ENCODE measurements at regions not wholly inside any gene's neighbourhood (a gene's known extent, or its start where the extent isn't known, plus 50 kb on each side); places are given as distances from the start of the nearest gene placed in this dataset.
"Not testable (repeated sequence)": the region's sequence is repeated elsewhere in the genome, so short reads cannot be mapped to it uniquely, and the experiment has no call there.

GRCh38 chr5:120152931-120153330, 311.2 kb upstream of the PRR16 start:
- no peak for DNase-seq

DNA sequence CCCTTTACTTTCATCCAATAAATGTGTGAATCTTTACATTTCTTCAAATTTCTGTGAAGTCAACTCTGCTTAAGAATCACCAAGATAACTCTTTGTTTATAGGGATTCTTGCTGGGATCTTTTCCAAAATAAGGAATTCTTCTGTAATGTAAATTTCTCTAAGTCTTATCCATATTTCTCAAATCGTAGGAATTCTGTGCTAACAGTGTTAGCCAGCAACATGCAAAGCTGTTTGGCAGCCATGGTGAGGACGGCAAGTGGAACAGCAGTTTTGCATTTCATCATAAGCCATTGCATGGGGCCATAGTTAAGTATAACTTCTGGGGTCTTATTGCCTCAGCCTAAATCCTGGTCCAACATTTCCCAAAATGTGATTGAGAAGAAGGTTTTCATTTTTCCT, 310.5 kb upstream of the PRR16 start:
- DNase-seq: no peak

- DNase-seq: no peak
These were observed 308.2 kb upstream of the PRR16 start for GRCh38 chr5:120155873-120156272.

DNA sequence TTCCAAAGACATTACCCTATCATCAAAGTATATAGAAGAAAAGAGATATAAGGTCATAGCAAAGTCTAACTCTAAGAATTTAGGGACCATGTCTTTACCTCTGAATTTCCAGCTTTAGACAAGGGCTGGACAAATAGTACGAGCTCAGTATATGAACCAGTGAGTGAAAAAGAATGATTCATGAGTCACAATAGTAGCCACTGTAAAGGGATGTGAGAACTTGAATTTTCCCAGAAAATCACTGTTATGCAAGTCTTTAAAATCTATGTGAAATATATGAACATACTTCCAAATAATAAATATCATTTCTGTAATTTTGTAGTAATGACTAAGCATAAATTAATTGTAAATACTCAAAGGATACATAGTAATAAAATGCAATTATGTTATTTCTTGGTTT, 305.9 kb upstream of the PRR16 start:
- no peak for DNase-seq

DNA sequence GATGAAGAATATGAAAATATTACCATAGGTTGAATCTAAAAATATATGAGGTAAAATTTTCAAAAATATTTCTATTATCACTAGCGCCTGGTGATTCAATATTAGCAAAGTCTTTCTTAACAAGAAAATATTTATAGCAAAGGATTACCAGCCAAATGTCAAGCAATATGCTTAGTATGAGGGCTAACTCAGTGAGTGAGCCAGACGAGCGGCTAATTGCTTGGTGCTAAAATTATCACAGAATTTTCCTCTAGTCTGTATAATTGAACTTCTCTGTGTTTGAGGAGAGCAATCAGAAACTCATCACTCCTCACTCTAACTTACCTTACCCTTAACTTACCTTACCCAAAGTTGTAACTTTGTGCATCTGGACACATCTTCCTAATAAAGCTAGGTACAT, 304.9 kb upstream of the PRR16 start:
- DNase-seq: no peak

- peak; percentile 78 for DNase-seq
These were observed 303.8 kb upstream of the PRR16 start for GRCh38 chr5:120160124-120160895.

- peak; percentile 29 for DNase-seq
These were observed 301.8 kb upstream of the PRR16 start for GRCh38 chr5:120162321-120162720.

DNA sequence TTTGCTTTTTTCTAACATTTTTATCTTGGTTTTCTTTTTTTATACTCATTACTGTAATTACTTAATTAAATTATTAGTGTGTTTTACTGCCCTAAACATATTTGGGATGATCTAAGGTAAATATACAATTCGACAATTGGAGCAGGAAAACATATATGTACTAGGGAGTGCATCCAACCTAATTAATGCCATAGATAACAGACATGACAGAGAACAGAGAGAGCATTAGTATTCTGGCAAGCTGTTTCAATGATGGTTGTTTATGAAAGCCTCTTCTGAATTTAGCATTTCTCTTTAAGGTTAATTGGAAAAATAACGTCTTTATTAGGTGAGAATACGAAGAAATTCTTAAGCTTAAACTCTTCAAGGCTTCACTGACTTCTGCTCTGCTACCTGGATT, 300.1 kb upstream of the PRR16 start:
- no peak for DNase-seq

DNA sequence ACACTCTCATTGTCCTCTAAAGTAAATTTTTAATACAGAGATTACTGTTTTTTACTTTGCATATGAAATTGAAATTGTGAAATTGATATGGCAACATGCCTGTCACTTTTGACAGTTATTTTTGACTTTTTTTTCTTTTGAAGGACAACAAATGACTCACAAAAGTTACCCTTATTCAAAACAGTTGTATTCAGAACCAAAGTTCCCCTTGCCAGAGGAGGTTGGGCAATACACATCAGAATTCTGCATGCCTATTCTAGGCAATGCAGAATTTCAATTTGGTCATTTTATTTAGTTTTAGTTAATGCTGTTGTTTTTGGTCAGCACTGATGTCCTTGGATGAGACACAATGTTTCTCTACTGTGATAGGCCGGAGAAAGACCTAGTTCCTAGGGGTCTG, 299.1 kb upstream of the PRR16 start:
- DNase-seq: no peak

- no peak for DNase-seq
These were observed 291.0 kb upstream of the PRR16 start for GRCh38 chr5:120173125-120173524.

DNA sequence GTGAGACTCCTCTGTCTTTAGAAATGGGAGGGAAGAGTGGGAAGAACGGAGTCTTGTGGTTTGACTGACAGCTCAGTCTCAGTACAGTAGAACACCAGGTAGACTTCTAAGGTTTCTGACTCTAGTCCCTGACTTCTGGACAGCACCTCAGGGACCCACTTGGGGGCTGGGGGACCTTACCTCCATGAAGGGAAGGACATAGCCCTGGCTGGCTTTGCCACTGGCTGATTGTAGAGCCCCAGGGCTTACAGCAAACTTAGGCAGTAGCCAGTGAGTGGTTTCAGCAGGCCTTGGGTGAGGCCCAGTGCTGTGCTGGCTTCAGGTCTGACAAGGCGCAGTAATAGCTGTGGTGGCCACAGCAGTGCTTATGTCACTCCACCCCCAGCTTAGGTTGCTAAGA, 290.0 kb upstream of the PRR16 start:
- no peak for DNase-seq

- not testable (repeated sequence) for DNase-seq
These were observed 282.9 kb upstream of the PRR16 start for GRCh38 chr5:120181238-120181637.

DNA sequence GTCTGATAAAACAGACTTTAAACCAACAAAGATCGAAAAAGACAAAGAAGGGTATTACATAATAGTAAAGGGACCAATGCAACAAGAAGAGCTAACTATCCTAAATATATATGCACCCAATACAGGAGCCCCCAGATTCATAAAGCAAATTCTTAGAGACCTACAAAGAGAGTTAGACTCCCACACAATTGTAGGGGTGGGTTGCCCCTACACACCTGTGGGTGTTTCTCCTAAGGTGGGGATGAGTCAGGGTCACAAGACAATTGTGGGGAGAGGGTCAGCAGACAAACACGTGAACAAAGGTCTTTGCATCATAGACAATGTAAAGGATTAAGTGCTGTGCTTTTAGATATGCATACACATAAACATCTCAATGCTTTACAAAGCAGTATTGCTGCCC, 269.4 kb upstream of the PRR16 start:
- DNase-seq: not testable (repeated sequence)

GRCh38 chr5:120199559-120199958, 264.5 kb upstream of the PRR16 start:
- DNase-seq: no peak

DNA sequence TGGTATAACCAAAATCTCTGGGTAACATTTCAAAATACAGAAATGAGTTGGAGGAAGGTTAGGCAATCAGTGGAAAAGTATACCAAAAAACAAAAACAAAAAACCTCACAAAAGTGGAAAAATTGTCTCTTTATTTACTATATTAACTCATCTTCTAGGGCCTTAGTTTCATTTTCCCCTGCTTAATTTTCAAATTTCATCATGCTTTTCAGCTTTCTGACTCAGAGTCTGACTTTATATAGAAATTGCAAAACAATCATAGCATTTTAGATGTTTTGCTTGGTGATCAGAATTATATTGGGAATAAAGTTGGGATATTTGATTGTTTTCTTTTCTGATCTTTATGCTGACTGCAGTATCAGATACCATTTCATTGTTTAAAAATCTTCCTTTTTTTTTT, 257.0 kb upstream of the PRR16 start:
- peak; percentile 9 for DNase-seq

- DNase-seq: no peak
These were observed 247.1 kb upstream of the PRR16 start for GRCh38 chr5:120217001-120217400.

GRCh38 chr5:120219988-120220387, 244.1 kb upstream of the PRR16 start:
- no peak for DNase-seq

DNA sequence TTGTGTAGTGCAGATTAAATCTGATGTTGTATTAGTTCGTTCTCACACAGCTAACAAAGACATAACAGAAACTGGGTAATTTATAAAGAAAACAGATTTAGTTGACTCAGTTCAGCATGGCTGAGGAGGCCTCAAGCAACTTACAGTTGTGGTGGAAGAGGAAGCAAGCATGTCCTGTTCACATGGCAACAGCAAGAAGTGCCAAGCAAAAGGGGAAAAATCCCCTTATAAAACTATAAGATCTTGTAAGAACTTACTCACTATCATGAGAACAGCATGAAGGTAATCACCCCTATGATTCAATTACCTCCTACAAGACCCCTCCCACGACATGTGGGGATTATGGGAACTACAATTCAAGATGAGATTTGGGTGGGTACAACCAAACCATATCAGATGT, 238.6 kb upstream of the PRR16 start:
- DNase-seq: no peak

DNA sequence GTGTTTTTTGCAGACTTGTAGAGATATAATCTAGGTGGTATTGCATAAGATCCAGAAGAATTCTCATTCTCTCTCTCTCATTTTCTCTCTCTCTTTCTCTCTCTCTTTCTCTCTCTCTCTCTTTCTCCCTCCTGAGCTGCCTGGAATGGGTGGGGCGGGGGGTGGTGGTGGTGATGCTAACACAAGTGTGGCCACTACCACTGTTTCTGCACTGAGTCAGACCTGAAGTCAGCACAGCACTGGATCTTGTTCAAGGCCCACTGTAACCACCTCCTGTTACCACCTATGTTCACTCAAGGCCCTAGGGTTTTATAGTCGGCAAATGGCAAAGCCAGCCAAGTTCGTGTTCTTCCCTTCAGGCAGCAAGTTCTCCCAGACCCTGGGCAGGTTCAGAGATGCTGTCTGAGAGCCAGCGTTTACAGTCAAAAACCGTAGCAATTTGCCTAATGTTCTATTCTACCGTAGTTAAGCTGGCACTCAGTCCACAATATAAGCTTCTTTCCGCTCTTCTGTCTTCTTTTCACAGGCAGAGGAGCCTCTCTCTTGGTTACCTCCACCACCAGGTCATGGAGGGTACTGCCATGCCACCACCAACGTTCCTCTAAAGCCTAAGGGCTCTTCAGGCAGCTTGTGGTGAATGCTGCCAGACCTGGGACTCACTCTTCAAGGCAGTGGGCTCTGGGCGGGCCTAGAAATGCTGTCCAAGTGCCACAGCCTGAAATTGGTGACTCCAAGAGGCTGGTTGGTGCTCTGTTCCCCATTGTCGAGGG, 235.7 kb upstream of the PRR16 start:
- no peak for DNase-seq

DNA sequence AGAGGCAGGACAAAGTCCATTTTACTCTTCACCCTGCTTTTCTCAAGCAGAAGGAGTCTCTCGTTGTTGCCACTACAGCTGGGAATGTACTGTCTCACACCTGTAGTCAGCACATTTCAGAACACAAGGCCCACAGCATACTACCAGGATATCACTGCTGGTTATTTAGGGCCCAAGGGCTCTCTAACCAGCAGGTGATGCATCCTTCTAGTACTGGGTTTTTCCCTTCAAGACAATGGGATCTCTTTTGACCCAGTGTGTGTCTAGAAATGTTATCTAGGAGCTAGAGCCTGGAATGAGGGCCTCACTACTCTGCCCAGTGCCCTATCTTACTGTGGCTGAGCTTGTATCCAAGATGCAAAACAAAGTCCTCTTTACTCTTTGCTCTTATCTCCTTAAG, 235.1 kb upstream of the PRR16 start:
- DNase-seq: no peak

GRCh38 chr5:120231563-120231962, 232.5 kb upstream of the PRR16 start:
- DNase-seq: no peak

- DNase-seq: no peak
These were observed 227.7 kb upstream of the PRR16 start for GRCh38 chr5:120236360-120236759.

GRCh38 chr5:120239086-120239485, 225.0 kb upstream of the PRR16 start:
- DNase-seq: no peak

DNA sequence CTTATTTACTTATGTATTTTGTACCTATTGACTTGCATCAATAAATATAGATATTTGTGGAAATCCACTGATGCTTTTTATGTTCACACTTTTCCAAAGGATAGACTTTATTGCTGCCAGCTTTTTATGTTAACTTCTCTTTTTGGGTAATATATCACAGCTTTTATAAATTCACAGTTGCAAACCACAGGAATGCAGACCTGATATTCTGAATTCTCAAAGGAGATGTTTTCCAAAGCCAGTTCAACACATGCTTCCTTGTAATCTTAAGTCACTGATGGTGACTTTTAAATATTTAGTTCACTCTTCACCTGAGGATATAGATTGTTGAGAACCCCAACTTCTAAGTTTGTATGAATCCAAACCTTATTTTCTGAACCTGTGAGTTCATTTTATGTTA, 223.4 kb upstream of the PRR16 start:
- DNase-seq: peak; percentile 49
